MM.1S (cell line): ENCODE measurements at regions not wholly inside any gene's neighbourhood (a gene's known extent, or its start where the extent isn't known, plus 50 kb on each side); places are given as distances from the start of the nearest gene placed in this dataset.

Experiments
- DNase-seq: peaks from one replicate; pipeline ENCODE4 v3.0.0-alpha.2; 2015
- H2AFZ ChIP-seq: fragments of 300-600 bp; sonication (generic); 2 replicates; pipeline ENCODE4 v1.6.0; 2016; ENCODE audit warnings: antibody characterized with exemption, low read length
- H3F3A ChIP-seq: fragments of 300-600 bp; sonication (generic); 2 replicates; pipeline ENCODE4 v1.6.1; 2016; ENCODE audit warnings: mild to moderate bottlenecking, antibody characterized with exemption, low read length, moderate library complexity, mixed read lengths; ENCODE audit not compliant: insufficient read depth
- H3K27ac ChIP-seq: fragments of 300-600 bp; sonication (generic); 2 replicates; pipeline ENCODE4 v1.5.1; 2016; ENCODE audit warnings: mild to moderate bottlenecking, low read length
- H3K27me3 ChIP-seq: fragments of 300-600 bp; sonication (generic); replicated peaks from 2 replicates; pipeline ENCODE4 v1.6.0; 2016; ENCODE audit warnings: low read length; ENCODE audit not compliant: insufficient read depth
- H3K36me3 ChIP-seq: fragments of 300-600 bp; sonication (generic); replicated peaks from 2 replicates; pipeline ENCODE4 v1.6.1; 2016; ENCODE audit warnings: mild to moderate bottlenecking, low read length, mixed read lengths; ENCODE audit not compliant: insufficient read depth
- H3K4me1 ChIP-seq: fragments of 300-600 bp; sonication (generic); 2 replicates; pipeline ENCODE4 v1.6.1; 2016; ENCODE audit warnings: low read length, mixed read lengths
- H3K4me2 ChIP-seq: fragments of 300-600 bp; sonication (generic); 2 replicates; pipeline ENCODE4 v1.6.0; 2016; ENCODE audit warnings: low read depth, low read length
- H3K4me3 ChIP-seq: fragments of 300-600 bp; sonication (generic); 2 replicates; pipeline ENCODE4 v1.5.1; 2016; ENCODE audit warnings: low read length, mixed read lengths
- H3K79me2 ChIP-seq: fragments of 300-600 bp; sonication (generic); 2 replicates; pipeline ENCODE4 v1.6.1; 2016; ENCODE audit warnings: mixed run types, low read length, mixed read lengths
- H3K9ac ChIP-seq: fragments of 300-600 bp; sonication (generic); 2 replicates; pipeline ENCODE4 v1.6.1; 2016; ENCODE audit warnings: low read length, mixed read lengths
- H3K9me2 ChIP-seq: fragments of 300-600 bp; sonication (generic); replicated peaks from 2 replicates; pipeline ENCODE4 v1.6.1; 2016; ENCODE audit warnings: mild to moderate bottlenecking, low read length, mixed read lengths; ENCODE audit not compliant: insufficient read depth
- H3K9me3 ChIP-seq: fragments of 300-600 bp; sonication (generic); replicated peaks from 2 replicates; pipeline ENCODE4 v1.6.1; 2016; ENCODE audit warnings: mild to moderate bottlenecking, low read length, mixed read lengths; ENCODE audit not compliant: insufficient read depth
- H4K20me1 ChIP-seq: fragments of 300-600 bp; sonication (generic); 2 replicates; pipeline ENCODE4 v1.6.1; 2016; ENCODE audit warnings: mild to moderate bottlenecking, low read length, moderate library complexity, mixed read lengths; ENCODE audit not compliant: insufficient read depth
- EZH2 ChIP-seq: fragments of 300-600 bp; sonication (generic); optimal IDR thresholded peaks from 2 replicates; pipeline ENCODE3; 2017; ENCODE audit warnings: low read depth, mild to moderate bottlenecking, antibody characterized with exemption, low read length, mixed read lengths
- EZH2phosphoT487 ChIP-seq: fragments of 300-600 bp; sonication (generic); IDR thresholded peaks from 2 replicates; pipeline ENCODE4 v1.6.1; 2018; ENCODE audit warnings: antibody characterized with exemption, low read length
- TF ChIP-seq, protein P1 (sequence below): fragments of 300-600 bp; sonication (generic); IDR thresholded peaks from 2 replicates; pipeline ENCODE4 v1.5.1; 2016; ENCODE audit warnings: antibody characterized with exemption, low read length, mixed read lengths

DNA sequence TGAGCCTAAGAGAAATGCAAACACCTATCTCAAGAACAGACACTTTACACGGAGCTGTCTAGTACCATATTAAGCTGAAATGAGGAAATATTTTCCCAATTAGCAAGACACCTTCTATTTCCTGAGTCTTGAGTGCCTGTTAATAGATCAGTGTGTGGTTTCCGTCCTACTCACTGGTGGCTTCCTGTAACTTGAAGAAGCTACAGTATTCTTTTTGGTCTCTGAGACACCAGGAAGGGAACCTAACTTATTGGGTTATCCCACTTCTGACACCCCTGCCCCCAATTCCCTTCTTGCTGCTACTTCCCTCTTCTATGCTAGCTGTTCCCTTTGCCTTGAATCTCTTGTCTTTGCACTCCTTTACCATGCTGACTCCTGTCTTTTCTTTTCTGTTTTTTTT, 92.7 kb downstream of the FDX1 start:
- TF ChIP-seq EZH2, result no peak
- no peak for TF ChIP-seq EZH2phosphoT487
- H3K9me3 ChIP-seq, result no peaks in the 10 kb centered on the region
- H3K4me3 ChIP-seq, result no peak overlapping the region
- no peak overlapping the region for H2AFZ ChIP-seq
- H3K27ac ChIP-seq, result no peak overlapping the region
- no peaks in the 10 kb centered on the region; the same call in 1 of the 2 replicates for H3F3A ChIP-seq
- H3K36me3 ChIP-seq, result no peaks in the 10 kb centered on the region
- H4K20me1 ChIP-seq, result no peaks in the 10 kb centered on the region
- H3K27me3 ChIP-seq, result no peaks in the 10 kb centered on the region
- H3K79me2 ChIP-seq, result no peaks in the 10 kb centered on the region
- peaks cover 6% of the 10 kb centered on the region; the same call in 1 of the 2 replicates for H3K4me1 ChIP-seq
- no peak overlapping the region for H3K4me2 ChIP-seq
- no peak overlapping the region for H3K9ac ChIP-seq
- DNase-seq, result no peak
- H3K9me2 ChIP-seq, result no peaks in the 10 kb centered on the region

DNA sequence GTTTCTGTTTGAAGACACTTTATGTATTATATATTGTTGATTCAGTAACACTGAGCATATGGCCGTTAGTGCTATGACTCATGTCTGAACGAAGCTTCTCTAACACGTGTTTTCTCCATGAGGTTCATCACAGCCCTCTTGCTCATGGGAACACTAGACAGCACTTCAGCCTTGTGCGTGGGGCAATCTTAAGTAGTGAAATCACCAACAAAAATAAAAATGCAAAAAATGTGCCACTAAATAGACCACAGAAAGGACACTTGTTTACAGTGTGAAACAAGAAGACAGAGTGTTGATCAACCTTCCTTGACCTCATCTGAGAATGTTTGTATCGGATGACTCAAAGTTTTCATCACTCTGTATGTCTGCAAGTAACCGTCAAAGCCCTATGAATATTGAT, 94.5 kb downstream of the FDX1 start:
- Histone ChIP-seq H3K4me3 (no peak overlapping the region), H3K27ac (no peak overlapping the region), H3K79me2 (no peaks in the 10 kb centered on the region), H3K9me3 (no peaks in the 10 kb centered on the region), H3K36me3 (no peaks in the 10 kb centered on the region), H3K9ac (no peak overlapping the region), H2AFZ (no peak overlapping the region), H3K4me2 (no peak overlapping the region), H4K20me1 (no peaks in the 10 kb centered on the region), H3F3A (no peaks in the 10 kb centered on the region; the same call in 1 of the 2 replicates), H3K27me3 (no peaks in the 10 kb centered on the region), H3K9me2 (no peaks in the 10 kb centered on the region), H3K4me1 (peaks cover 6% of the 10 kb centered on the region; the same call in 1 of the 2 replicates)
- no peak for DNase-seq
- TF ChIP-seq EZH2phosphoT487 (no peak), EZH2 (no peak)
- TF ChIP-seq, protein P1, sequence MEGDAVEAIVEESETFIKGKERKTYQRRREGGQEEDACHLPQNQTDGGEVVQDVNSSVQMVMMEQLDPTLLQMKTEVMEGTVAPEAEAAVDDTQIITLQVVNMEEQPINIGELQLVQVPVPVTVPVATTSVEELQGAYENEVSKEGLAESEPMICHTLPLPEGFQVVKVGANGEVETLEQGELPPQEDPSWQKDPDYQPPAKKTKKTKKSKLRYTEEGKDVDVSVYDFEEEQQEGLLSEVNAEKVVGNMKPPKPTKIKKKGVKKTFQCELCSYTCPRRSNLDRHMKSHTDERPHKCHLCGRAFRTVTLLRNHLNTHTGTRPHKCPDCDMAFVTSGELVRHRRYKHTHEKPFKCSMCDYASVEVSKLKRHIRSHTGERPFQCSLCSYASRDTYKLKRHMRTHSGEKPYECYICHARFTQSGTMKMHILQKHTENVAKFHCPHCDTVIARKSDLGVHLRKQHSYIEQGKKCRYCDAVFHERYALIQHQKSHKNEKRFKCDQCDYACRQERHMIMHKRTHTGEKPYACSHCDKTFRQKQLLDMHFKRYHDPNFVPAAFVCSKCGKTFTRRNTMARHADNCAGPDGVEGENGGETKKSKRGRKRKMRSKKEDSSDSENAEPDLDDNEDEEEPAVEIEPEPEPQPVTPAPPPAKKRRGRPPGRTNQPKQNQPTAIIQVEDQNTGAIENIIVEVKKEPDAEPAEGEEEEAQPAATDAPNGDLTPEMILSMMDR, result no peak

DNA sequence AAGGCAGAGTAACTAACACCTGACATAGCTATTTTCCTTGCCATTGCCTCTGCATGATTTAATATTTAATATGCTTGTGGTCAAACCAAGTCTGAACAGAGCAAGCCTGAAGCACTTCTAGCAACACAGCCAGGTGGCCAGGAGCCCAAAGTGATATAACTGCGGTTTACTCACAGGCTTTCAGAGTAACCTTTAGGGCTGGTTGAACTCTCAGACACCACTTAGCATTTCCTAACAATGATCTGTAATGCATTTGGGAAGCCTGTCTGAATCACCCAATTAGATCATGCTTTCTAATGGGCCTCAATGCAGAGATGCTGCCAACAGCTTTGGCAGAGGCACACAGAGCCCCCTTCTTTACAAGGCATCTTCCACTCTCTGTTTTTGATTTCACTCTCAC, 96.1 kb downstream of the FDX1 start:
- H3K36me3 ChIP-seq, result no peaks in the 10 kb centered on the region
- H3K4me3 ChIP-seq, result no peak overlapping the region
- H3K27me3 ChIP-seq, result no peaks in the 10 kb centered on the region
- no peaks in the 10 kb centered on the region; the same call in 1 of the 2 replicates for H3F3A ChIP-seq
- TF ChIP-seq, protein P1, result no peak
- TF ChIP-seq EZH2phosphoT487, result no peak
- H3K4me1 ChIP-seq, result peaks cover 6% of the 10 kb centered on the region; the same call in 1 of the 2 replicates
- H3K27ac ChIP-seq, result no peak overlapping the region
- H3K9ac ChIP-seq, result no peak overlapping the region
- no peaks in the 10 kb centered on the region for H4K20me1 ChIP-seq
- H3K79me2 ChIP-seq, result no peaks in the 10 kb centered on the region
- H3K9me3 ChIP-seq, result no peaks in the 10 kb centered on the region
- no peak overlapping the region for H2AFZ ChIP-seq
- no peaks in the 10 kb centered on the region for H3K9me2 ChIP-seq
- H3K4me2 ChIP-seq, result no peak overlapping the region; the same call in 1 of the 2 replicates
- DNase-seq, result peak; percentile 51

DNA sequence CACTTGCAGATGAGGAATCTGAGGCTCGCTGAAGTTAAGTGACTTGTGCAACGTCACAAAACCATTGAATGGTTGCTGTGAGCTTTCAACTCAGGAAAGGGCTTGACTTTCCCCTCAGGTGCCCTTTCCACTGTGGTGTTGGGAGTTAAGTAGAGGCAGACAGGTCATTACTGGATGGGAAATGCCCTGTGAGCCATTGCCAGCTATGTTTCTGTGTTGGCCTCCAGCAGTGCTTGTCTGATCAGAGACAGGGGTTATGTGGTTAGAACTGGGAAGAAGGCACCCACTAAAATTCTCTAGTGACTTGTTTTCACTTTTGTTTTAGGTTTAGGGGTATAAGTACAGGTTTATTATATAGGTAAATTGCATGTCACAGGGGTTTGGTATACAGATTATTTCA, 96.6 kb downstream of the FDX1 start:
- H3F3A ChIP-seq, result no peaks in the 10 kb centered on the region; the same call in 1 of the 2 replicates
- DNase-seq, result peak; percentile 59

More for the DNA sequence above, 96.6 kb downstream of the FDX1 start:
- H3K9ac ChIP-seq, result no peak overlapping the region
- H2AFZ ChIP-seq, result no peak overlapping the region
- no peaks in the 10 kb centered on the region for H3K36me3 ChIP-seq
- no peaks in the 10 kb centered on the region for H3K27me3 ChIP-seq
- H3K9me3 ChIP-seq, result no peaks in the 10 kb centered on the region
- no peak overlapping the region; the same call in 1 of the 2 replicates for H3K4me2 ChIP-seq
- H4K20me1 ChIP-seq, result no peaks in the 10 kb centered on the region
- no peak overlapping the region for H3K27ac ChIP-seq
- H3K4me3 ChIP-seq, result no peak overlapping the region
- H3K9me2 ChIP-seq, result no peaks in the 10 kb centered on the region
- peaks cover 6% of the 10 kb centered on the region; the same call in 1 of the 2 replicates for H3K4me1 ChIP-seq
- TF ChIP-seq EZH2, result no peak
- TF ChIP-seq, protein P1, result no peak
- no peak for TF ChIP-seq EZH2phosphoT487
- no peaks in the 10 kb centered on the region for H3K79me2 ChIP-seq
